Non-pigmented ciliary epithelial cell (primary cell): ENCODE measurements at regions not wholly inside any gene's neighbourhood (a gene's known extent, or its start where the extent isn't known, plus 50 kb on each side); places are given as distances from the start of the nearest gene placed in this dataset.

ENCODE experiments used
- DNase-seq: peaks from one replicate; pipeline ENCODE4 v3.0.0-alpha.2; 2010; ENCODE audit warnings: low read depth

DNA sequence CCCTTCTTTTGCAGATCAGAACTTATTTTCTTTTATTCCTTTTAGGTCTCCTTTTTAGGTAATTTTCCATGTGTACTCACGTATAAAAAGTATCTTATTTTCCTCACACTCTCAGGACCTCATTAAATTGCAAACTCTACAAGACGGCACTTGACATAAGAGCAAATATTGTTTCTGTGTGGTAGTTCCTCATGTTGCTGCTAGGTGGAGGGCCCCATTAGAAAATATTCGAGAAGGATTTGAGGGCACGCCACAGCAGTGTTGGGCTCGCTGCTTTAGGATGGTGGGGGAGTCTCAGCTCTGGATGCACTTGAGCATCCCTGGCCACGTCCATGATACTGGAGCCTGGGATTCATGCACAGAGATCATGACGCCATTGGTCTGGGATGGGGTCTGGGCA lies 64.9 kb upstream of the ZFP64 start:
- DNase-seq = no peak

DNA sequence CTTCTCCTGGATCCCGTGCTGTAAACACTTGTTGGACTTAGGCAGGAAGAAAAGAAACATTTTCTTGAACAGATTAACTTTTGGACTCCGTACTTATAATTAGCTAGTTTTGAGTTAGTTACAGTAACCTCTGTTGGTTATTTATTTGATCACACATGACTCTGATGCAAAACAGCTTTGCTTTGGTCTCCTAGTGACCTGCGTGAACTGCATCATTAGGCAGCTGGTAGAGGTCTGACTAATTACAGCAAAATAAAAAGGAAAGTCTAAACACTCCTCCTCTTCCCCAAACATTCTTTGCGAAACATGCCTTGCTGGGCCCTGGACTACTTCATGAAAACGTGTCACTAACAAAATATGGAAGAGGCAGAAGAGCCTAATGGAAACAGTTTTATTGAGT lies 61.1 kb upstream of the ZFP64 start:
- no peak for DNase-seq

DNA sequence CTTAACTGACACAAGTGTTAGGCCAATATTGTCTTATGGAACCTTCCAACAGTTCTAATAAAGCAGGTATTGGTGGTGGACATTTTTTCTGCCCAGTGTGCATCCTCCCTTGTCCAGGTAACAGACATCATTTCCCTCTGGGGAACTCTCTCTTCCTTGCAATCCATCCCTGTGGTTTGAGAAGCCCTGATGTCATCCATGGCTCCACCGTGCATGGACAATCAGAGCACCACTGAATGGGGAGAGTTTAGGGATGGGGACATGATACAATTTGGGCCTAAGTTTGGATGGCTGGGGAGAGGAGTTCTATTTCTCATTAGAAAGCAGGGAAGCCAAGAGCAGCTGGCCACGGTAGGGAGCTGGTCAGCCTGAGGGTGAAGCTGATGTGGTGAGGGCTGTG lies 60.2 kb upstream of the ZFP64 start:
- DNase-seq = no peak

DNA sequence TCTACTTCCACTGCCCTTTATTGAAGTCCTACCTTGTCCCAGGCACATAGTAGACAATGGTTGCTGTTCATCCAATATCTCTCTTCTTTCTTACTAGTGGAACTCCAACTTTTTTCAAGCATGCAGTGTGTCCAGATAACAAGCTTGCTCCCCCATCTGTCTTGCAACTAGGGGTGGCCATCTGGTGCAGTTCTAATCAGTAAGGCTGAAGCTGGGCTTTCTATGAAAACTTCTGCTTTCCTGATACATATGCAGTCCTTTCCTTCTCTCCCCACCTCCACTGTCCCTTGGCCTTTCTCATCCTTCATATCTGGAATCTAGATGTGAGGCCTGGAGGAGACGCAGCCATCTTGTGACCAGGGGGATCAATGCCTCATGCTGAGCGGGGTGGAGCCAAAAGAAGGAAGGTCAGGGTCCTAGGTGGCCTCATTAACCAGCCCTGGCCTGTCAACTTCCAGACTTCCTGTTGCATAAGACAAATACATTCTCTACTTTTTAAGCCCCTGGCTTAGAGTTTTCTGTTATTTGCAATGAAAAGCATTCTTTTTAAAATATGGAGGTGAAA lies 59.6 kb upstream of the ZFP64 start:
- no peak for DNase-seq

DNA sequence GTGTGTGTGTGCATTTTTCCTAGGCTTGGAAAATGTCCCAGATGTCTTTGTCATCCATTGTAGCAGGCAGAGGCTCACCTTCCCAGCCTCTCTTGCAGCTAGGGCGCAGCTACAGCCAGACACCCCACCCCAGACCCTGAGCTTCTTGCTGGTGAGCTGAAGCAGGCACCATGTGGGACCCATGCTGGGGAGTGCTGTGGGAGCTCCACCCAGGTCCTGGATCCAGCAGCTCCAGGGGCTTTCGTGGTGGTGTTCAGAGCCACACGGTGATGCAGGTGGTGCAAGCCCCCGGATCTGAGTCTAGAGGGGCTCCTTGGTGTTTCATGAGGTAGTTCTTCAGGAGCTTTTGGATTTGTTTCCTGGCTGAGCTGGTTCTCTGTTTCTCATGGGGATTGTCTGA lies 56.0 kb upstream of the ZFP64 start:
- DNase-seq = no peak

DNA sequence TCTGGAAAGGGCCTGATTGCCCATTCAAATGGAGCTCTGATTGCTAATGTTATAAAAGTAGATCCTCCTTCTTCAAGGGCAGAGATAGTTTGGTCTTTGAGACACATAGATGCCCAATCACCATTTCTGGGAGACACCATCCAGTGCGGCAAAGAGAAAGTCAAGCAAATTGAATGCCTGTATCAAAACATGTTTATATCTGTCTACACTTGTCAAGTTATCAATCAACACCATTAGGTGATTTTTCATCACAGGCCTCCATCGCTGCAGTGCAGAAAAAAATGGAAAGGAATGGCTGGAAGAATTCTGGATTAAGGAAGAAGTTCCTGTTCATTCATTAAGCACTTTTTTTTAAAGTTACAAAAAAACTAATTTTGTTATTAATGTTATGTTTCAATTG lies 54.8 kb upstream of the ZFP64 start:
- DNase-seq = no peak

DNA sequence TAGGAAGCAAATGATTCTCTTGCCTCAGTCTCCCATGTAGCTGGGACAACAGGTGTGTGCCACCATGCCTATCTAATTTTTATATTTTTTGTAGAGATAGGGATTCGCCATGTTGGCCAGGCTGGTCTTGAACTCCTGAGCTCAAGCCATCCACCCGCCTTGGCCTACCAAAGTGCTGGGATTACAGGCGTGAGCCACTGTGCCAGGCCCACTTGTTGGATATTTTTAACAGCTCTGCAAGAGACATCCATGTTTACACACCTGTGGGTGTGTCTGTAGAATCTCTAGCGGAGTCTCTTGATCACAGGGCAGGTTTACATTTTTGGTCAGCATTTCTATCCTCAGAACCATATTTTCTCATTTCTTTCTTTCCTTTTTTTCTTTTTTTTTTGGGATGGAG lies 53.1 kb upstream of the ZFP64 start:
- DNase-seq = no peak

DNA sequence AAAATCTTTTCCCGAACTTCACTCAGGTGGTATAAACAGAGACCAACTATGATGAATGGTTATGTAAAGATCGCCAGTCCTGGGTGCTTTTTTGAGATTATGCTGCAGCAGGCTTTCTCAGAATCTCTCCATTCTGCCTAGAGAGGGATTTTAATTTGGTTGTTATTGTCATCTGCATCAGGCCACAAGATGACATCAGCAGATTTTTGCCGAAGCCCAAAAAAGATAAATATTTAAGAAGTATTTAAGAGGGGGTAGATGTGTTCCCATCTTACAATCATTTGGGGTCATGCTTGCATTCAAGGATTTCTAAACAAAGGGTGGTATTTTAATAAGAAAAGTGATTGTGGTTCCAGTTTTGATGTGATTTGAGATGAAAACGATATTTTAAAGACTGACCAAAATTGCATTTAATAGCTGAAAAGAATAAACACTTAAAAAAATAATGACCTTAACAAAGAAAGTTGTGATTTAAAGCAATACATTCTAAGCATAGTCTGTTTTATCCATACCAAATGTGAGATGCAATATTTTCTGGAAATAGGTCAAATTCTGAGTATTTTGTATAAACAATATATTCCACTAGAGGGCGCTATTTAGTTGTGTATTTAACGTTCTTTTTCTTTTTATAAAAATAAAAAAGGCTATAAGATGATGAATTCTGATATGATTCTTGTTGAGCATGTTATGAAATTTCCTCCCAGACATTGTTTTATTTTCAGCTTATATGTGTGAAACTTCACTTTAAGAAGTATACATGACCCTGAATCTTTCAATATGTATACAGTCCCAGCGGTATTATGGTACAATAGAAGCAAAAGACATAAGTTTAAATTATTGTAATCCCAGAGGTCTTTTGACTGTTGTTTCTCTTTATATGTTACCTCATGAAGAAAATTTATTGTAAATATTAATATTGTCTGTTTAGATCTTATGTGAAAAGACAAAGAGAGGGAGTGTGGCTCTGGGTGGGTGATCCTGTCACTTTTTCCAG lies 51.0 kb upstream of the ZFP64 start:
- DNase-seq = no peak
